ENCODE measurements at regions not wholly inside any gene's neighbourhood (a gene's known extent, or its start where the extent isn't known, plus 50 kb on each side); places are given as distances from the start of the nearest gene placed in this dataset.

- TF ChIP-seq YY1 (IDR thresholded peaks at IDR 0.05; ENCODE audit: extremely low read depth, insufficient replicate concordance, low read depth, low read length) (no peak), ZFX (IDR thresholded peaks at IDR 0.05) (no peak), JUND (IDR thresholded peaks at IDR 0.05) (no peak)
Observed at GRCh38 chr1:186566140-186566855, 105.4 kb upstream of the PDC start (continued).

GRCh38 chr1:186564582-186564981, 103.7 kb upstream of the PDC start:
- Histone ChIP-seq H3K27me3 (ENCODE audit: insufficient read depth, low read length) (no peaks in the 10 kb centered on the region), H3K27ac (ENCODE audit: low read depth, low read length) (no peak overlapping the region), H3K9me3 (ENCODE audit: control insufficient read depth in 1 of 2, insufficient read depth in 1 of 2, low read depth in 1 of 2, low read length in 2 of 2) (no peaks in the 10 kb centered on the region), H2AFZ (ENCODE audit: low read depth, low read length, poor library complexity, severe bottlenecking) (no peak overlapping the region), H3K9me2 (ENCODE audit: insufficient read depth) (no peaks in the 10 kb centered on the region), H3K79me2 (ENCODE audit: insufficient read depth, low read length) (no peaks in the 10 kb centered on the region), H3K9ac (ENCODE audit: low read length) (no peak overlapping the region), H3K4me1 (ENCODE audit: control insufficient read depth in 1 of 2, insufficient read depth in 2 of 2, low read length in 2 of 2) (no peaks in the 10 kb centered on the region), H3K4me2 (ENCODE audit: low read length) (no peak overlapping the region), H3K36me3 (ENCODE audit: control insufficient read depth in 1 of 2, insufficient read depth in 2 of 2, low read length in 2 of 2) (no peaks in the 10 kb centered on the region), H4K20me1 (ENCODE audit: insufficient read depth) (no peaks in the 10 kb centered on the region), H3K4me3 (replicated peaks in 1 of 2; ENCODE audit: low read depth in 1 of 2, low read length in 2 of 2) (no peak overlapping the region)
- ATAC-seq: no peak
- ChIA-PET CTCF (no interaction called here), POLR2A (no interaction called here), RAD21 (ENCODE audit: low non-redundant PET in 1 of 2, low total read pairs in 2 of 2, uncharacterized antibody in 2 of 2, unreplicated experiment in 2 of 2) (no interaction called here)
- intact Hi-C loops (cut with micrococcal nuclease): no loop called here
- BruUV-seq (replicated peaks): no TSS peak
- TF ChIP-seq EZH2 (IDR thresholded peaks at IDR 0.05) (no peak), ZNF274 (IDR thresholded peaks at IDR 0.05; ENCODE audit: low read depth, low read length) (no peak), SIN3A (IDR thresholded peaks at IDR 0.05; ENCODE audit: low read depth) (no peak), ZBTB33 (IDR thresholded peaks at IDR 0.05; ENCODE audit: extremely low read depth, insufficient replicate concordance, low read length) (no peak), ELF1 (IDR thresholded peaks at IDR 0.05; ENCODE audit: borderline replicate concordance, low read depth) (no peak), JUND (IDR thresholded peaks at IDR 0.05) (no peak), POLR2A (IDR thresholded peaks at IDR 0.05; ENCODE audit: borderline replicate concordance, extremely low read depth, insufficient read depth, insufficient read length) (no peak), TCF7L2 (IDR thresholded peaks at IDR 0.05; ENCODE audit: borderline replicate concordance, extremely low read depth, insufficient read depth, insufficient read length) (no peak), EZH2phosphoT487 (IDR thresholded peaks at IDR 0.05; ENCODE audit: borderline replicate concordance) (no peak), FOSL1 (IDR thresholded peaks at IDR 0.05; ENCODE audit: low read depth) (no peak)
- no peak for DNase-seq (ENCODE audit: low read depth, low spot score)

All from HCT116 (cell line).